HL-60 (cell line): ENCODE measurements at regions not wholly inside any gene's neighbourhood (a gene's known extent, or its start where the extent isn't known, plus 50 kb on each side); places are given as distances from the start of the nearest gene placed in this dataset.

ENCODE experiments used
- CTCF ChIP-seq: IDR thresholded peaks from one replicate; pipeline ENCODE4 v1.5.1; 2011; ENCODE audit warnings: low read length, control low read depth, inconsistent platforms; ENCODE audit not compliant: insufficient read depth
- GABPA ChIP-seq: IDR thresholded peaks from 2 replicates; pipeline ENCODE4 v1.6.1; 2012; ENCODE audit warnings: low read depth
- POLR2AphosphoS5 ChIP-seq: IDR thresholded peaks from 2 replicates; pipeline ENCODE4 v1.6.1; 2012; ENCODE audit warnings: low read depth
- REST ChIP-seq: IDR thresholded peaks from 2 replicates; pipeline ENCODE4 v1.6.1; 2012; ENCODE audit warnings: low read depth; ENCODE audit not compliant: insufficient replicate concordance

GRCh38 chr4:156303708-156304107 lies 350.0 kb upstream of the CTSO start:
- TF ChIP-seq CTCF (no peak), POLR2AphosphoS5 (no peak), REST (no peak), GABPA (no peak)
